ENCODE measurements at regions not wholly inside any gene's neighbourhood (a gene's known extent, or its start where the extent isn't known, plus 50 kb on each side); places are given as distances from the start of the nearest gene placed in this dataset.

- H3K9ac ChIP-seq (replicated peaks; ENCODE audit: extremely low read depth, insufficient read depth, low read length), result peak overlapping the region; percentile 72
- H3K4me1 ChIP-seq (ENCODE audit: control insufficient read depth, extremely low read depth, insufficient read depth, low read length), result peaks cover 15% of the 10 kb centered on the region
- dilution Hi-C loops (cut with MboI; ENCODE audit: extremely low pct_ligation_motif_present, low sequenced_read_pairs) (no loop called here), intact Hi-C loops (cut with micrococcal nuclease) (loop anchor here (2.0 to 10.0 kb wide), 5 partner anchors 100 to 565 kb away; no protein-coding TSS in a partner anchor)
- peak overlapping the region; percentile 56 for H3K27ac ChIP-seq (ENCODE audit: insufficient read depth, low read depth, low read length)
- FAIRE-seq (no peak), DNase-seq (ENCODE audit: low read depth, low spot score) (peak; percentile 31)
- peak overlapping the region; percentile 85 for H3K4me2 ChIP-seq (ENCODE audit: insufficient read depth, low read length)
- H2AFZ ChIP-seq (ENCODE audit: low read depth, low read length), result peak overlapping the region; percentile 96
- H3K79me2 ChIP-seq (ENCODE audit: control insufficient read depth, insufficient read depth, low read length), result no peaks in the 10 kb centered on the region
- no peaks in the 10 kb centered on the region for H3K9me3 ChIP-seq (replicated peaks; ENCODE audit: control insufficient read depth, insufficient read depth, low read length)
- peak overlapping the region; percentile 82 to 93 (median 91) for H3K4me3 ChIP-seq (replicated peaks in 1 of 3; ENCODE audit: insufficient read depth in 1 of 3, low read depth in 1 of 3, low read length in 3 of 3)
- H3K9me1 ChIP-seq (replicated peaks; ENCODE audit: control insufficient read depth, extremely low read depth, insufficient read depth, low read length), result no peaks in the 10 kb centered on the region
- no TSS peak for BruUV-seq (replicated peaks)
- POLR2A ChIA-PET, result interaction anchor here (1.3 kb wide), 1 partner anchor 664 kb away, joined by 4 read pairs; no protein-coding TSS in a partner anchor
- H3K27me3 ChIP-seq (ENCODE audit: control insufficient read depth in 2 of 2, insufficient read depth in 2 of 2, low read length in 2 of 2), result peaks cover 5 to 8% of the 10 kb centered on the region in 2 experiments
- H4K20me1 ChIP-seq (replicated peaks; ENCODE audit: control insufficient read depth, extremely low read depth, insufficient read depth, low read length), result peaks cover 9% of the 10 kb centered on the region
- no peaks in the 10 kb centered on the region for H3K36me3 ChIP-seq (ENCODE audit: control insufficient read depth in 2 of 2, extremely low read depth in 1 of 2, insufficient read depth in 2 of 2, low read length in 2 of 2)
- no peak for TF ChIP-seq MAX (IDR thresholded peaks at IDR 0.05; ENCODE audit: insufficient read depth, insufficient read length)
- TF ChIP-seq MYC (IDR thresholded peaks at IDR 0.05; ENCODE audit: low read depth, low read length), result no peak
- no peak for TF ChIP-seq GATA2 (IDR thresholded peaks at IDR 0.05; ENCODE audit: insufficient read depth, insufficient read length, low read depth, low read length)
- TF ChIP-seq JUN (IDR thresholded peaks at IDR 0.05; ENCODE audit: borderline replicate concordance, insufficient read depth, insufficient read length, low read depth), result no peak
- TF ChIP-seq EZH2 (IDR thresholded peaks at IDR 0.05; ENCODE audit: borderline replicate concordance, low read depth, low read length, severe bottlenecking), result no peak
- no peak for TF ChIP-seq CTCF (IDR thresholded peaks at IDR 0.05; ENCODE audit: extremely low read depth in 1 of 2, insufficient read depth in 1 of 2, low read depth in 1 of 2, low read length in 2 of 2)
- TF ChIP-seq POLR2AphosphoS5 (IDR thresholded peaks at IDR 0.05; ENCODE audit: insufficient read depth, low read depth, low read length), result no peak
- TF ChIP-seq FOS (IDR thresholded peaks at IDR 0.05; ENCODE audit: borderline replicate concordance, insufficient read depth, low read length), result no peak
- CTCF ChIA-PET, result interaction anchor here (0.8 to 2.0 kb wide), 15 partner anchors 126 to 743 kb away, joined by 3 to 26 read pairs (median 5); no protein-coding TSS in a partner anchor
Measured at GRCh38 chr13:107866941-107867623, 348.3 kb downstream of the LIG4 start.
